T-helper 17 cell (primary cell): ENCODE measurements at regions not wholly inside any gene's neighbourhood (a gene's known extent, or its start where the extent isn't known, plus 50 kb on each side); places are given as distances from the start of the nearest gene placed in this dataset.
"Not testable (repeated sequence)": the region's sequence is repeated elsewhere in the genome, so short reads cannot be mapped to it uniquely, and the experiment has no call there.

Source experiments
- ATAC-seq: fragments of 150-1000 bp; cut with Tn5 transposase; 2 replicates; pipeline ENCODE4 v1.10.0; 2021; ENCODE audit warnings: mild to moderate bottlenecking, moderate library complexity
- DNase-seq, 3 donors: peaks; one replicate each; pipeline versions ENCODE4 v3.0.0 to v3.0.0-alpha.2; 2020 to 2021
- H3K9me3 ChIP-seq: one replicate; pipeline ENCODE4 v1.7.0; 2013; ENCODE audit warnings: low read length, mild to moderate bottlenecking; ENCODE audit not compliant: control insufficient read depth, poor library complexity, severe bottlenecking
- H3K27ac Mint-ChIP-seq: one replicate; pipeline ENCODE4 v1.8.0; 2022; ENCODE audit warnings: mild to moderate bottlenecking, moderate library complexity, mixed read lengths
- H3K27me3 Mint-ChIP-seq: one replicate; pipeline ENCODE4 v1.8.0; 2022; ENCODE audit warnings: mixed read lengths
- H3K36me3 Mint-ChIP-seq: one replicate; pipeline ENCODE4 v1.8.0; 2022; ENCODE audit warnings: low read depth, mixed read lengths
- H3K4me1 Mint-ChIP-seq: one replicate; pipeline ENCODE4 v1.8.0; 2022; ENCODE audit warnings: mild to moderate bottlenecking, mixed read lengths
- H3K4me3 Mint-ChIP-seq: one replicate; pipeline ENCODE4 v1.8.0; 2022; ENCODE audit warnings: mild to moderate bottlenecking, moderate library complexity, mixed read lengths

GRCh38 chr11:80718611-80719291, 1277.9 kb upstream of the TENM4 start:
- ATAC-seq = no peak
- no peak overlapping the region for H3K4me3 Mint-ChIP-seq
- H3K36me3 Mint-ChIP-seq = no peaks in the 10 kb centered on the region

DNA sequence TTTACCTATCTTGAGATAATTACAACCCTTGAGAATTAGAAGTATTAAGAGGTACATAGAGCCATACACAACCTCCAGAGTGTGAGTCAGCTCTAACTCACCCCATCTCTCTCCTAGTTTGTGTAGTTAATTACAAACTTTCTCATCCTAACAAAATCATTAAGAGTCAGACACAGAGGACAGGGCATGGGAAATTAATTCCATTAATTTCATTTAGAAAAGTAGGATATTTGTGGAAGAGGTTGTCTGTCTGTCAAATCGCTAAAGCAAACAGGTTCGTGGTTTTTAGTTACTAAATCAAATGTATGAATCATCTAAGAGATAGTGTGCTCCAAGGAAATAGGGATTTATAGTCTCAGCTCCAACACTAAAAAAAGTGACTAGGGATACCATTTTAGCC, 1261.4 kb upstream of the TENM4 start:
- H3K27me3 Mint-ChIP-seq = no peaks in the 10 kb centered on the region
- H3K4me1 Mint-ChIP-seq = no peaks in the 10 kb centered on the region
- H3K27ac Mint-ChIP-seq = no peak overlapping the region
- H3K36me3 Mint-ChIP-seq = no peaks in the 10 kb centered on the region
- ATAC-seq (no peak), DNase-seq (no peak)
- H3K4me3 Mint-ChIP-seq = no peak overlapping the region
- peaks cover 3% of the 10 kb centered on the region for H3K9me3 ChIP-seq

More at GRCh38 chr11:80718611-80719291, 1277.9 kb upstream of the TENM4 start:
- DNase-seq = no peak
- H3K27me3 Mint-ChIP-seq = no peaks in the 10 kb centered on the region
- no peaks in the 10 kb centered on the region for H3K9me3 ChIP-seq
- no peak overlapping the region for H3K27ac Mint-ChIP-seq
- no peaks in the 10 kb centered on the region for H3K4me1 Mint-ChIP-seq

DNA sequence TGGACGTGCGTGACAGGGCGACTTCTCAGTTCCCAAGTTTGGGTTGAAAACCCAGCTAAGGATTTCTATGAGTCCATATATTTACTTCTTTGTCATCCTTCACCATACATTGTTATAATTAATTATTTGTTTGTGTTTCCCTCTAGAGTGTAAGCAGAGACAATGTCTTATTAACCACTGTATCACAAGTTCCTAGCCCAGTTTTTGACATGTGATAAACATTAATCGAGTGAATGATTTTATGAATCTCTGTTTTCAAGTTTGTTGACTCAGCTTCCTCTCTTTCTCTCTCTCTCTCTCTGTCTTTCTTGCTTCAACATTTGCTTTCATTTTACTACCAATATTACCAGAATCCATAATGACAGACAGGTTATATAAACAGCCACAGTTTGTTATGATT, 1259.6 kb upstream of the TENM4 start:
- Mint-ChIP-seq H3K4me1 (no peaks in the 10 kb centered on the region), H3K36me3 (no peaks in the 10 kb centered on the region)
- DNase-seq = no peak

DNA sequence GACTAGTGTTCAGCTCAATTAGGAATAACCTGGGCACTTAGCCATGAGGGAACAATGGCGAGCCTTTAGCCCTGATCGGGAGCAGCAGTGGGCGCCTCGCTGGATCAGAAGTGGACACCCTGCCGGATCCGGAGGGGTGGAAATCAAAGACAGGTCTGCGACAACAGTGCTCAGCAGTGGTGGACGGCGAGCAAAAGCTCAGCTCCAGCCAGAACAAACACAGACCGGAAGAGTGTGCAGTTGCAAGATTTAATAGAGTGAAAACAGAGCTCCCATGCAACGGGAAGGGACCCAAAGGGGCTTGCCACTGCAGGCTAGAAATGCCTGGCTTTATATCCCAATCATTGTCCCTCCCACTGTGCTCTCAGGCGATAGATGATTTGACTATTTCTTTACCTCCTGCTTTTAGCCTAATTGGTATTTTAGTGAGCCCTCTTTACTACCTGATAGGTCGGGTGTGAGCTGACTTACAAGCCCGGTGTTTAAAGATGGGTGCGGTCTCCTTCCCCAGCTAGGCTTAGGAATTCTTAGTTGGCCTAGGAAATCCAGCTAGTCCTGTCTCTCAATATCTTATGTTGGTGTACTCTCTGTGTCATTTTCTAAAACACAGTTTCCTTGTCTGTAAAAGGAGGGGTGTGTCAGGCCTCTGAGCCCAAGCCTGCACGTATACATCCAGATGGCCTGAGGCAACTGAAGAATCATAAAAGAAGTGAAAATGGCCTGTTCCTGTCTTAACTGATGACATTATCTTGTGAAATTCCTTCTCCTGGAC, 1258.8 kb upstream of the TENM4 start:
- not testable (repeated sequence) for ATAC-seq, H3K9me3 ChIP-seq, H3K4me3 Mint-ChIP-seq, H3K27me3 Mint-ChIP-seq, DNase-seq, H3K4me1 Mint-ChIP-seq, H3K27ac Mint-ChIP-seq, H3K36me3 Mint-ChIP-seq

More for the DNA sequence above, 1259.6 kb upstream of the TENM4 start:
- Mint-ChIP-seq H3K27me3 (no peaks in the 10 kb centered on the region), H3K27ac (no peak overlapping the region), H3K4me3 (no peak overlapping the region)
- no peak for ATAC-seq
- peaks cover 3% of the 10 kb centered on the region for H3K9me3 ChIP-seq

DNA sequence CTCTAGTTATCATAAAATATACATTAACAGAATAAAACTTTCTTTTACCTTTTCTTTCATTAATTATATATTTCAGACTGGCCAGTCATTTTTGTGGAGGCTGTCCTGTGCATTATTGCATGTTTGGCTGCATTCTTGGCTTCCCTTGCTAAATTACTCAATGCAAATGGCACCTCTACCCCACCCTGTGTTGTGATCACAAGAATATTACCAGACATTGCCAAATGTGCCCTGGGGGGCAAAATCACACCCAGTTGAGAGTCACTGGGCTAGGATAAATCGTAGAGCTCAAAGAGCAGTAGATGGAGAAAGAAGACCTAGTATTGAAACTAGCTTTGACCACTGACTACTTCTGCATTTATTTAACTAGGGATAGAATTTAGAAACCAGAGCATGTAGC, 1257.8 kb upstream of the TENM4 start:
- no peaks in the 10 kb centered on the region for H3K9me3 ChIP-seq
- H3K27ac Mint-ChIP-seq = no peak overlapping the region
- ATAC-seq (no peak), DNase-seq (no peak)
- no peaks in the 10 kb centered on the region for H3K27me3 Mint-ChIP-seq
- no peak overlapping the region for H3K4me3 Mint-ChIP-seq
- no peaks in the 10 kb centered on the region for H3K4me1 Mint-ChIP-seq
- H3K36me3 Mint-ChIP-seq = no peaks in the 10 kb centered on the region

DNA sequence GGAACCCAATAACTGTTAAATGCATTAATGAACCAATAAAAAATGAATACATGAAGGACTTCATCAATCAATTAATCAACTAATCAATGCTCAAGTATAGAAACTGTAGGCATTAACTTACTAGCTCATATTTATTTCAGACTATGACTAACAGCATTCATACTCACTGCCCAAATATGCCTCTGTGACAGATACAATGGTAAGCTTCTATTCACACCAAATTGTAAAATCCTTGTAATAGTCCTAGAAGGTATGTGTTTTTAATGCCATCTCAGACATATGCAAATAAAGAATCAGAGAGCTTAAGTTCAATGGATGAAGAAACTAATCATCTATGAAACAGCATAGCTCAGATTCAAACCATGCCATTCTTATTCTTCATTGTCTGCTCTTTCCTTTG, 1253.6 kb upstream of the TENM4 start:
- no peak for ATAC-seq
- no peaks in the 10 kb centered on the region for H3K36me3 Mint-ChIP-seq
- no peak for DNase-seq
- no peak overlapping the region for H3K27ac Mint-ChIP-seq
- no peaks in the 10 kb centered on the region for H3K9me3 ChIP-seq
- H3K4me3 Mint-ChIP-seq = no peak overlapping the region
- H3K4me1 Mint-ChIP-seq = no peaks in the 10 kb centered on the region
- no peaks in the 10 kb centered on the region for H3K27me3 Mint-ChIP-seq

DNA sequence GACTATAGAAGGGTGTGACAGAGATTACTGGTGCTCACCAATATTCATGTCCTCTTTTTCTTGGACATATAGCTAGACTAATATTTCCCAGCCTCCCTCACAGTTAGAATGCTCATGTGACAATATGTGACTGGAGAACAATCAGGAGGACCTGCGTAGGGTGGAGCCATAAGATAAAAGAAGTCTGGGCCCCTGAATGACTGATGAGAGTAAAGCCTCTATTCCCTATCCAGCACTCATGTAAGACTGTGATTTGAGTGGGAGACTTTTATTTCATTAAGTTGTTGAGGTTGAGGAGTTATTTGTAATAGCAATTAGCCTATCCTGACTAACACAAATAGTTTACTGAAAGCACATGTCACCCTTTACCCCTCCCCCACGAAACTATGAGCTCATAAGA, 1247.1 kb upstream of the TENM4 start:
- H3K9me3 ChIP-seq = no peaks in the 10 kb centered on the region
- DNase-seq (no peak), ATAC-seq (no peak)
- Mint-ChIP-seq H3K4me1 (no peaks in the 10 kb centered on the region), H3K36me3 (no peaks in the 10 kb centered on the region), H3K27me3 (no peaks in the 10 kb centered on the region), H3K27ac (no peak overlapping the region), H3K4me3 (no peak overlapping the region)

DNA sequence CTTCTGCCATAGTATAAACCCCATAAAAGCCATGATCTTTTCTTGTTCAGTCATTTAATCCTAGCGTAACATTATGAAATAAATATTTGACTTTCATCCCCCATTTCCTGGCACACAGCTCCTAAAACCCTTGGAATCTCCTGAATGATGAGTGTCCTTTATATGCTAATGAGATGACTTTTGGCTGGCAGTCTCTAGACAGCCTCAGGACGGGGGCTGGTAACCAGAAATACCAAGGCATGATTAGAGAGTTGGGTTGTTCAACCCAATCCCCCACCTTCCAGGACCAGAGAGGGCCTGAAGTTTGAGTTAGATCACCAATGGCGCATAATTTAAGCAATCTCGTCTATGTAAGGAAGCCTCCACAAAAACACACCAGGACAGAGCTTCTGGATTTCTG, 1246.1 kb upstream of the TENM4 start:
- no peak overlapping the region for H3K4me3 Mint-ChIP-seq

GRCh38 chr11:80673566-80673965, 1232.7 kb upstream of the TENM4 start:
- H3K9me3 ChIP-seq = no peaks in the 10 kb centered on the region
- Mint-ChIP-seq H3K36me3 (no peaks in the 10 kb centered on the region), H3K4me3 (no peak overlapping the region), H3K27me3 (no peaks in the 10 kb centered on the region), H3K4me1 (no peaks in the 10 kb centered on the region), H3K27ac (no peak overlapping the region)
- DNase-seq (no peak), ATAC-seq (no peak)

More for the DNA sequence above, 1246.1 kb upstream of the TENM4 start:
- H3K27ac Mint-ChIP-seq = no peak overlapping the region
- no peaks in the 10 kb centered on the region for H3K9me3 ChIP-seq
- H3K36me3 Mint-ChIP-seq = no peaks in the 10 kb centered on the region
- ATAC-seq (no peak), DNase-seq (no peak)
- no peaks in the 10 kb centered on the region for H3K27me3 Mint-ChIP-seq
- no peaks in the 10 kb centered on the region for H3K4me1 Mint-ChIP-seq

- Mint-ChIP-seq H3K4me1 (no peaks in the 10 kb centered on the region), H3K4me3 (no peak overlapping the region), H3K27ac (no peak overlapping the region), H3K27me3 (no peaks in the 10 kb centered on the region), H3K36me3 (no peaks in the 10 kb centered on the region)
- DNase-seq = no peak
- no peaks in the 10 kb centered on the region for H3K9me3 ChIP-seq
- ATAC-seq = no peak
These were observed 1228.8 kb upstream of the TENM4 start for GRCh38 chr11:80669620-80670019.

DNA sequence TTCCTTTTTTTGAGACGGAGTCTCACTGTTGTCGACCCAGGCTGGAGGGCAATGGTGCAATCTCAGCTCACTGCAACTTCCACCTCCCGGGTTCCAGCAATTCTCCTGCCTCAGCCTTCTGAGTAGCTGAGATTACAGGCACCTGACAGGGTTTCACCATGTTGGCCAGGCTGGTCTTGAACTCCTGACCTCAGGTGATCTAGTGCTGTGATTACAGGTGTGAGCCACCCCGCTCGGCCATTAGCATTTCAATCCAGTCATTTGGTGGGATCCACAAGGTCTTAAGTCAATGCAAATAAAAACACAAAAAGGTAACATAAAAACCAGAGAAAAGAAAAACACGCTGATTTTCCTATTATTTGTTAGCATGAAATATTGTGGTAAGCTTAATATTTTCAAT, 1227.2 kb upstream of the TENM4 start:
- Mint-ChIP-seq H3K4me3 (no peak overlapping the region), H3K27ac (no peak overlapping the region), H3K4me1 (no peaks in the 10 kb centered on the region), H3K36me3 (no peaks in the 10 kb centered on the region), H3K27me3 (no peaks in the 10 kb centered on the region)
- no peak for ATAC-seq
- H3K9me3 ChIP-seq = no peaks in the 10 kb centered on the region
- no peak for DNase-seq

GRCh38 chr11:80655834-80656233, 1215.0 kb upstream of the TENM4 start:
- no peak for DNase-seq
- Mint-ChIP-seq H3K36me3 (no peaks in the 10 kb centered on the region), H3K4me3 (no peak overlapping the region), H3K4me1 (no peaks in the 10 kb centered on the region), H3K27me3 (no peaks in the 10 kb centered on the region), H3K27ac (no peak overlapping the region)
- no peaks in the 10 kb centered on the region for H3K9me3 ChIP-seq
- ATAC-seq = no peak

DNA sequence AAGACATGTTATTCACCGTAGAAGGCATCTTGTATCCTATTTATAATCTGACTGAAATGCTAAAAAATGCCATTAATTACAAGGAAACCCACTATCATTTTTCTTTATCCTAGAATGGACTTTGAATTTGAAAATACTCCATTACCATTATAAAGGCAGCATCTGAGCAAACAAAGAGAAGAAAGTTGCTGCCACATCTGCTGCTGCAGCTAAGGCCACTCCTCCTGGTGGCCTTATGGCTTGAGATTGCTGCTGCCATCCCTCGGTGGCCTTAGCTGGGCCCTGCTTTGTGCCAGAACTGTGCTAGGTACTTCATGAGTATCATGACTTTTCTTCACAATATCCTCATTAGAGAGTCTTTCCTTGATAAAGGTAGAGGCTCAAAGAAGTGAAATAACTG, 1210.1 kb upstream of the TENM4 start:
- Mint-ChIP-seq H3K27ac (no peak overlapping the region), H3K27me3 (no peaks in the 10 kb centered on the region), H3K4me3 (no peak overlapping the region), H3K4me1 (no peaks in the 10 kb centered on the region), H3K36me3 (no peaks in the 10 kb centered on the region)
- no peak for DNase-seq
- no peak for ATAC-seq
- H3K9me3 ChIP-seq = no peaks in the 10 kb centered on the region

DNA sequence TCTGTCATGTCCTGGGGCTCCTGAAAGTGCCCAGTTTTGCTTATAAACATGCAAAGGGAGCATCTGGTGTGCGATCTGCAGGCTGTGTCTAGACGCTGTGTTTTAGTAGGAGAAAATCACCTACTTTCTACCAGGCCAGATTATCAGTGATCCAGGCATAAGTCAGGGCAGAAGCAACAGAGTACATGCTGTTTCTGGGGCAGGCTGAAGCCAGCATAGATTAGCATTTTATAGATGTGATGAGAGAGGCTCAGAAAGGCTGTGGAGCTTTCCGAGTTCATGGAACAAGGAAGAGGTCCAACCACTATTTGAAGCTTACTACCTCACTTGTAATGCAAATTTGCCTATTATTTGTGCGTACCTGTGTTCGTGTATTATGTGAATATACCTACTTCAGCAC, 1208.4 kb upstream of the TENM4 start:
- H3K4me1 Mint-ChIP-seq = no peaks in the 10 kb centered on the region
- H3K36me3 Mint-ChIP-seq = no peaks in the 10 kb centered on the region
- no peak for ATAC-seq

More for the DNA sequence above, 1208.4 kb upstream of the TENM4 start:
- no peaks in the 10 kb centered on the region for H3K9me3 ChIP-seq
- no peaks in the 10 kb centered on the region for H3K27me3 Mint-ChIP-seq
- no peak for DNase-seq
- H3K4me3 Mint-ChIP-seq = no peak overlapping the region
- H3K27ac Mint-ChIP-seq = no peak overlapping the region
